Endodermal cell (in vitro differentiated cells): ENCODE measurements at regions not wholly inside any gene's neighbourhood (a gene's known extent, or its start where the extent isn't known, plus 50 kb on each side); places are given as distances from the start of the nearest gene placed in this dataset.
A peak's percentile ranks its signal among the peaks of the same experiment; 100 is the strongest.

Source experiments
- DNase-seq: peaks from one replicate; pipeline ENCODE4 v3.0.0-alpha.2; 2017
- H3K27ac ChIP-seq: 2 replicates; pipeline ENCODE4 v1.5.1; 2013; ENCODE audit warnings: mild to moderate bottlenecking, low read depth, low read length, moderate library complexity
- H3K27me3 ChIP-seq: 2 replicates; pipeline ENCODE4 v1.6.1; 2013; ENCODE audit warnings: mild to moderate bottlenecking, low read length, moderate library complexity; ENCODE audit not compliant: insufficient read depth, control insufficient read depth, poor library complexity, severe bottlenecking
- H3K36me3 ChIP-seq: 2 replicates; pipeline ENCODE4 v1.7.0; 2013; ENCODE audit warnings: mild to moderate bottlenecking, low read length, moderate library complexity; ENCODE audit not compliant: control insufficient read depth, insufficient read depth
- H3K4me1 ChIP-seq: one replicate; pipeline ENCODE4 v1.7.0; 2013; ENCODE audit warnings: low read length; ENCODE audit not compliant: control insufficient read depth, insufficient read depth
- H3K4me3 ChIP-seq: 2 replicates; pipeline ENCODE4 v1.5.1; 2013; ENCODE audit warnings: mild to moderate bottlenecking, low read length, moderate library complexity
- H3K9ac ChIP-seq: 2 replicates; pipeline ENCODE4 v1.6.1; 2013; ENCODE audit warnings: mild to moderate bottlenecking, low read length, moderate library complexity; ENCODE audit not compliant: poor library complexity, severe bottlenecking; ENCODE audit errors: extremely low read depth
- H3K9me3 ChIP-seq: 2 replicates; pipeline ENCODE4 v1.6.1; 2013; ENCODE audit warnings: mild to moderate bottlenecking, low read length, moderate library complexity; ENCODE audit not compliant: control insufficient read depth
- H3K27ac Mint-ChIP-seq: 2 replicates; pipeline ENCODE4 v1.8.0; 2020; ENCODE audit warnings: mixed read lengths
- H3K27me3 Mint-ChIP-seq: 2 replicates; pipeline ENCODE4 v1.8.0; 2021; ENCODE audit warnings: mild to moderate bottlenecking, mixed read lengths; ENCODE audit not compliant: insufficient read depth
- H3K36me3 Mint-ChIP-seq: 2 replicates; pipeline ENCODE4 v1.8.0; 2020; ENCODE audit warnings: low read depth, mixed read lengths
- H3K4me1 Mint-ChIP-seq: 2 replicates; pipeline ENCODE4 v1.8.0; 2020; ENCODE audit warnings: mixed read lengths
- H3K4me3 Mint-ChIP-seq: 2 replicates; pipeline ENCODE4 v1.8.0; 2020; ENCODE audit warnings: mild to moderate bottlenecking, moderate library complexity, mixed read lengths
- H3K9me3 Mint-ChIP-seq: 2 replicates; pipeline ENCODE4 v1.8.0; 2020; ENCODE audit warnings: mild to moderate bottlenecking, mixed read lengths
- CTCF ChIP-seq: fragments of 200-600 bp; sonication (generic); conservative IDR thresholded peaks from 2 replicates; pipeline ENCODE4 v1.5.0; 2021; ENCODE audit warnings: antibody characterized with exemption, mild to moderate bottlenecking
- WGBS, 2 experiments: methylation state at CpG; one replicate each; pipeline versions ENCODE4 v1.1.5 to v1.1.7; 2013; ENCODE audit warnings: missing lambda C conversion rate in 2 of 2, mixed read lengths in 1 of 2; ENCODE audit not compliant: insufficient coverage in 1 of 2, insufficient read length in 1 of 2; 5-methylcytosine and 5-hydroxymethylcytosine counted together

GRCh38 chr4:178271386-178271785 lies 829.1 kb upstream of the AGA start:
- H3K4me1 ChIP-seq = no peaks in the 10 kb centered on the region
- H3K4me3 ChIP-seq = no peak overlapping the region
- no peak overlapping the region for H3K9ac ChIP-seq
- Mint-ChIP-seq H3K36me3 (no peaks in the 10 kb centered on the region), H3K4me3 (no peak overlapping the region), H3K27me3 (no peaks in the 10 kb centered on the region), H3K9me3 (peaks cover 14% of the 10 kb centered on the region), H3K27ac (no peak overlapping the region), H3K4me1 (peaks cover 2% of the 10 kb centered on the region)
- no peak overlapping the region for H3K27ac ChIP-seq
- 92 to 97% methylated on average over 5 to 6 of the region's 6 CpGs for WGBS, 2 experiments
- no peaks in the 10 kb centered on the region for H3K27me3 ChIP-seq
- TF ChIP-seq CTCF = no peak
- H3K36me3 ChIP-seq = no peaks in the 10 kb centered on the region
- no peaks in the 10 kb centered on the region for H3K9me3 ChIP-seq
- DNase-seq = no peak

GRCh38 chr4:178273168-178273567 lies 830.9 kb upstream of the AGA start:
- no peak overlapping the region for H3K27ac ChIP-seq
- H3K9me3 ChIP-seq = no peaks in the 10 kb centered on the region
- H3K4me3 ChIP-seq = no peak overlapping the region
- no peak overlapping the region for H3K9ac ChIP-seq
- 93 to 100% methylated on average over 2 of the region's 2 CpGs for WGBS, 2 experiments
- H3K4me3 Mint-ChIP-seq = no peak overlapping the region
- peaks cover 11% of the 10 kb centered on the region for H3K9me3 Mint-ChIP-seq
- H3K27me3 Mint-ChIP-seq = no peaks in the 10 kb centered on the region
- no peaks in the 10 kb centered on the region for H3K36me3 Mint-ChIP-seq
- no peaks in the 10 kb centered on the region for H3K4me1 ChIP-seq
- no peak for TF ChIP-seq CTCF
- H3K4me1 Mint-ChIP-seq = peaks cover 2% of the 10 kb centered on the region
- no peaks in the 10 kb centered on the region for H3K36me3 ChIP-seq
- DNase-seq = no peak
- H3K27ac Mint-ChIP-seq = no peak overlapping the region
- H3K27me3 ChIP-seq = no peaks in the 10 kb centered on the region

- Mint-ChIP-seq H3K27ac (no peak overlapping the region), H3K9me3 (peaks cover 2% of the 10 kb centered on the region), H3K4me3 (no peak overlapping the region), H3K36me3 (no peaks in the 10 kb centered on the region), H3K27me3 (no peaks in the 10 kb centered on the region), H3K4me1 (peaks cover 9% of the 10 kb centered on the region)
- Histone ChIP-seq H3K36me3 (no peaks in the 10 kb centered on the region), H3K4me1 (no peaks in the 10 kb centered on the region), H3K27ac (no peak overlapping the region), H3K4me3 (no peak overlapping the region), H3K9ac (no peak overlapping the region), H3K27me3 (no peaks in the 10 kb centered on the region), H3K9me3 (no peaks in the 10 kb centered on the region)
- TF ChIP-seq CTCF = peak; percentile 76
- DNase-seq = peak; percentile 74
- WGBS, 2 experiments = 76% methylated on average over 4 of the region's 5 CpGs; no CpG with 5 or more reads in 1 of the 2 experiments
Observed at GRCh38 chr4:178275671-178276360, 833.6 kb upstream of the AGA start.
